ENCODE measurements at regions not wholly inside any gene's neighbourhood (a gene's known extent, or its start where the extent isn't known, plus 50 kb on each side); places are given as distances from the start of the nearest gene placed in this dataset.

GRCh38 chr1:228960705-228961104, 225.4 kb downstream of the RHOU start:
- Histone ChIP-seq H3K4me1 (ENCODE audit: control insufficient read depth in 1 of 2, low read depth in 2 of 2) (peaks cover 12 to 18% of the 10 kb centered on the region in 2 donors), H3K27ac (no peak overlapping the region), H3K9me3 (no peaks in the 10 kb centered on the region), H3K4me3 (no peak overlapping the region), H3K36me3 (no peaks in the 10 kb centered on the region), H3K27me3 (replicated peaks; ENCODE audit: insufficient read depth) (no peaks in the 10 kb centered on the region)
- ATAC-seq (ENCODE audit: insufficient number of reproducible peaks, low FRiP score, low read depth) (no peak), DNase-seq (ENCODE audit: low spot score) (no peak)
- TF ChIP-seq, protein P1, sequence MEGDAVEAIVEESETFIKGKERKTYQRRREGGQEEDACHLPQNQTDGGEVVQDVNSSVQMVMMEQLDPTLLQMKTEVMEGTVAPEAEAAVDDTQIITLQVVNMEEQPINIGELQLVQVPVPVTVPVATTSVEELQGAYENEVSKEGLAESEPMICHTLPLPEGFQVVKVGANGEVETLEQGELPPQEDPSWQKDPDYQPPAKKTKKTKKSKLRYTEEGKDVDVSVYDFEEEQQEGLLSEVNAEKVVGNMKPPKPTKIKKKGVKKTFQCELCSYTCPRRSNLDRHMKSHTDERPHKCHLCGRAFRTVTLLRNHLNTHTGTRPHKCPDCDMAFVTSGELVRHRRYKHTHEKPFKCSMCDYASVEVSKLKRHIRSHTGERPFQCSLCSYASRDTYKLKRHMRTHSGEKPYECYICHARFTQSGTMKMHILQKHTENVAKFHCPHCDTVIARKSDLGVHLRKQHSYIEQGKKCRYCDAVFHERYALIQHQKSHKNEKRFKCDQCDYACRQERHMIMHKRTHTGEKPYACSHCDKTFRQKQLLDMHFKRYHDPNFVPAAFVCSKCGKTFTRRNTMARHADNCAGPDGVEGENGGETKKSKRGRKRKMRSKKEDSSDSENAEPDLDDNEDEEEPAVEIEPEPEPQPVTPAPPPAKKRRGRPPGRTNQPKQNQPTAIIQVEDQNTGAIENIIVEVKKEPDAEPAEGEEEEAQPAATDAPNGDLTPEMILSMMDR (IDR thresholded peaks at IDR 0.05), result no peak

GRCh38 chr1:228961511-228961910, 226.2 kb downstream of the RHOU start:
- Histone ChIP-seq H3K4me3 (no peak overlapping the region), H3K4me1 (ENCODE audit: control insufficient read depth in 1 of 2, low read depth in 2 of 2) (peaks cover 12 to 18% of the 10 kb centered on the region in 2 donors), H3K9me3 (no peaks in the 10 kb centered on the region), H3K27ac (no peak overlapping the region), H3K27me3 (replicated peaks; ENCODE audit: insufficient read depth) (no peaks in the 10 kb centered on the region), H3K36me3 (no peaks in the 10 kb centered on the region)
- DNase-seq (ENCODE audit: low spot score) (no peak), ATAC-seq (ENCODE audit: insufficient number of reproducible peaks, low FRiP score, low read depth) (no peak)
- TF ChIP-seq, protein P1 (IDR thresholded peaks at IDR 0.05), result no peak

DNA sequence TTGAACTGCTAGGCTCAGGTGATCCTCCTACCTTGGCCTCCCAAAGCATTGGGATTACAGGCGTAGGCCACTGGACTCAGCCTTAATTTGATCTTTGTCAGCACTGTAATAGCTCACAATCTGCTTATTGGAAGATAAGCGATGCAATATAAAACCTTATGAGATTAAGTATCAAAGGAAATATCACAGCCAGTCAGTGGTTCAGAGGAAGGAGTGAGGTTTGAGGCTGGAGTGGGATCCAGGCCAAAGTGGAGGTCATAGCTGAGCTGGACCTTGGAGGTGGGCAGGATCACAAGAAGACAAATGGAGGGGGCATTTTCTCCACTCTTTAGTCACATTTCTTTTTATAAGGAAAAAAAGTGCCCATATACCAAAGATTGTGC, 228.5 kb downstream of the RHOU start:
- DNase-seq (ENCODE audit: low spot score), result no peak
- H3K4me1 ChIP-seq (ENCODE audit: control insufficient read depth in 1 of 2, low read depth in 2 of 2), result peaks cover 12 to 18% of the 10 kb centered on the region in 2 donors
- H3K36me3 ChIP-seq, result no peaks in the 10 kb centered on the region
- H3K27ac ChIP-seq, result peak overlapping the region; percentile 91
- H3K27me3 ChIP-seq (replicated peaks; ENCODE audit: insufficient read depth), result no peaks in the 10 kb centered on the region
- H3K9me3 ChIP-seq, result no peaks in the 10 kb centered on the region
- no peak overlapping the region for H3K4me3 ChIP-seq
- ATAC-seq (ENCODE audit: insufficient number of reproducible peaks, low FRiP score, low read depth), result peak; percentile 67
- TF ChIP-seq, protein P1 (IDR thresholded peaks at IDR 0.05), result no peak

DNA sequence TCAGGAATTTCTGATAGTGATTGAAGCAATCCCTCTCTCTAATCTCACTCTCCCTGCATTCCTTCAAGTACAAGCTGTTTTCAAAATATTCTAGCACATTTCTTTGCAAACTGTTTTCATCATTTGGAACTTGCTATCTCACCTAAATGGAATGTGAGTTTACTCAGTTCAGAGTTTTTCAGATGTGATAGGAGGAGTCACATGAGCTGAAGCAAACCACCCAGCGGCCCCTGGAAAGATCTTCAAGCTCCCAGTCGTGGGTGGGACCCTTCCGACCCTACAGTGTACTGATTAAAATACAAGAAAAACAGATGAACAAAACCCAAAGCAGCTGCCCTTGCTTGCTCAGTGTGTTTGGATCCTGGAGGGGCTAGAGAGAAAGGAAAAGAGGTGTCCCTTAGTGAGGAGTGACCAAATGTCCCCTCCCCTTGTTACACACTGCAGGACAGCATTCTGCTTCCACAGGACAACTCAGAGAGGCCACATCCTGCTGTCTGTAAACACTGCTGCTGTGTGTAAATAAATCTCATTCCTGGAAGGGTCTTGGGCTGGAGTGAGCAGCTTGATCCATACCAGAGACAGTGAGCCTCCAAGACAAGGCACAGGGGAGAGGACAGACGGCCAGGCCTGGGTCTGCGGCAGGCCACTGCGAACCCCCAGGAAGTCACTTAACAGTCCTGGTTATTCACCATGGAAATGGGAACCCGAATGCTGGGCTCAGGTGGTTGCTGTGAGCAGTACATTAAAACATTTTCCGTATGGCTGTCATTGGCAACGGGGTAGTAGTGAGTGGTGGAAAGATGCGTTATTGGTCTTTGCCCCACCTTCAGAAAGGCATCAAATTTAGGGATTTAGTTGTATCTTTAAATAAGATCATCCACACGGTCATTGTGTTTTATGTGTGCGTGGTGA, 229.2 kb downstream of the RHOU start:
- TF ChIP-seq, protein P1 (IDR thresholded peaks at IDR 0.05), result no peak

GRCh38 chr1:228968891-228969606, 233.8 kb downstream of the RHOU start:
- TF ChIP-seq, protein P1 (IDR thresholded peaks at IDR 0.05), result no peak
- Histone ChIP-seq H3K36me3 (no peaks in the 10 kb centered on the region), H3K27me3 (replicated peaks; ENCODE audit: insufficient read depth) (no peaks in the 10 kb centered on the region), H3K9me3 (no peaks in the 10 kb centered on the region), H3K27ac (no peak overlapping the region), H3K4me3 (no peak overlapping the region), H3K4me1 (ENCODE audit: control insufficient read depth in 1 of 2, low read depth in 2 of 2) (peaks cover 6 to 9% of the 10 kb centered on the region in 2 donors)
- ATAC-seq (ENCODE audit: insufficient number of reproducible peaks, low FRiP score, low read depth), result no peak
- no peak for DNase-seq (ENCODE audit: low spot score)

More for the DNA sequence above, 229.2 kb downstream of the RHOU start:
- H3K27ac ChIP-seq, result peak overlapping the region; percentile 91 to 95
- no peaks in the 10 kb centered on the region for H3K36me3 ChIP-seq
- ATAC-seq (ENCODE audit: insufficient number of reproducible peaks, low FRiP score, low read depth) (peak; percentile 86), DNase-seq (ENCODE audit: low spot score) (no peak)
- H3K27me3 ChIP-seq (replicated peaks; ENCODE audit: insufficient read depth), result no peaks in the 10 kb centered on the region
- peaks cover 12 to 18% of the 10 kb centered on the region in 2 donors for H3K4me1 ChIP-seq (ENCODE audit: control insufficient read depth in 1 of 2, low read depth in 2 of 2)
- H3K9me3 ChIP-seq, result no peaks in the 10 kb centered on the region
- no peak overlapping the region for H3K4me3 ChIP-seq

All from thoracic aorta (tissue), 2 donors.